Skeletal muscle cell (primary cell): ENCODE measurements at regions not wholly inside any gene's neighbourhood (a gene's known extent, or its start where the extent isn't known, plus 50 kb on each side); places are given as distances from the start of the nearest gene placed in this dataset.
"Not testable (repeated sequence)": the region's sequence is repeated elsewhere in the genome, so short reads cannot be mapped to it uniquely, and the experiment has no call there.

Experiments used
- DNase-seq: peaks from one replicate; pipeline ENCODE4 v3.0.0-alpha.2; 2010; ENCODE audit warnings: low read depth
- H3K4me3 ChIP-seq: 2 replicates; pipeline ENCODE4 v1.5.1; 2011; ENCODE audit warnings: low read depth, mild to moderate bottlenecking, control low read depth, low read length, moderate library complexity

DNA sequence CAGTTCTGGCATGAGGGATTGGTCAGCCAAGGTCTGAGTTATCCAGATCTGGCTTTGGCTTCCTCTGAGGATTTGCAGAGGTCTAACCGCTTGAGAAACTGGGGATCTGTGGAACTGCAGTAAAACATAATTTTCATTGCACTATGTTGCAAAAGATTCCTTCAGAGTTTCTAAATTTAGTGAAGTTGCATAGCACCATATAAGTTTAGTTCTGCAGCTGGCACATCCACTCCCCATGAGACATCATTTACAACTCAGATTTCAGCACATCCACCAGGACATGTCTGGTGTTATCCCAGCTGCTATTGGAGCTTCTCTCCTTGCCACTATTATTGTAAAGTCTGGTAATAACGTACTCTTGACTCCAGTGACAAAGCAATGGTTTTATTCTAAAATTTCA is 181.5 kb downstream of the CWF19L2 start:
- H3K4me3 ChIP-seq = no peak overlapping the region
- DNase-seq = peak; percentile 66

DNA sequence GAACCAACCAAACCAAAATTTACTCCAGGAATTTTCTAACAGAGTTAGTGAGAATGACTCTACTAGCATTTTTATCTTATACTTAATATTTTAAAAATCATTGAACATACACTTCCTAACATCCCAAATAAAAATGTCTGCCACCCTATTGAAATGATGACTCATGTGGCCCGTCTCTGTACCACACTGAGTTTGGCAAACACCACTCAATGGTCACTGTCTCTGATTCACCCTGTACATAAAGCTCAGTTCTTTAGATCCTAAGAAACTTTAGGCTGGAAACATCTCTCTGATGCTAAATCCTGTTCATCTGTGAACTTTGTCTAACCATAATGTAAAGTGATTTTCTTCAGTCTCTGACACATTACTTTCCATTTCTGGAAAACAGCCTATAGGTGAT is 182.0 kb downstream of the CWF19L2 start:
- H3K4me3 ChIP-seq = no peak overlapping the region
- DNase-seq = no peak

DNA sequence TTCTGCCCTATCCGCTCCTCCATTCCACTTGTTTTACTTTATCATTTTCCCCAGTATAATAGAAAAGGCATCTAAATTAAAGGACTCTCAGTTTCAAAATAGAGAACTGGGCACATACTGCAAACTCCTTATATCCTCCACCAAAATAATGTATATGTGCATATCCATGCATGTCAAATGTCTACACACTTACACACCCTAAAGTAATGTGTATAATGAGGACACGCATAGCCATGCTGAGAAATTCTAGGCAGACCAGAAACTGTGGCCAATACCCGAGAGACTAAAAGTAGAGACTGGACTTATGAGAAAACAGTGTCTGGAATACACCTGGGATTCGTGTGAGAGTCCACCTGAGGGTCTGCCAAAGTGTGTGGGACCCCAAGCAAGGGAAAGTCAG is 183.5 kb downstream of the CWF19L2 start:
- no peak for DNase-seq
- H3K4me3 ChIP-seq = no peak overlapping the region

DNA sequence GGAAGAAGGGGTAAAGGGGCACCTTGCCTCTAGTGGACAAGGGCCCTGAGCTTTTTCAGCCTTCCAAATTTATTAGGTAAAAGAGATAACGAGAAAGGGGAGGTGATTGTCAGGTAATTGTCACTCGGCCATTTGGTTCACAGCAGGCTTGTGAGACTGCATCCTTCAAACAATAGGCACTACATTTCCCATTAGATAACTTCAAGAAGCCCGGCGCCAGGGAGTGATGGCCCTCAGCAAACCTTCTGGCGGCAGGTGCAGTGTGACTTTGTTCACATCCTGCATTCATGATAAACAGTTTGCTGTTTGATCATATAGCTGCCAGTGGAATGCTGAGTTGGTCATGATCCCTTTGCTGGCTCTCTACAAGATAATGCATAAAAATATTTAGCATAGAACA is 185.1 kb downstream of the CWF19L2 start:
- no peak overlapping the region for H3K4me3 ChIP-seq
- DNase-seq = no peak

DNA sequence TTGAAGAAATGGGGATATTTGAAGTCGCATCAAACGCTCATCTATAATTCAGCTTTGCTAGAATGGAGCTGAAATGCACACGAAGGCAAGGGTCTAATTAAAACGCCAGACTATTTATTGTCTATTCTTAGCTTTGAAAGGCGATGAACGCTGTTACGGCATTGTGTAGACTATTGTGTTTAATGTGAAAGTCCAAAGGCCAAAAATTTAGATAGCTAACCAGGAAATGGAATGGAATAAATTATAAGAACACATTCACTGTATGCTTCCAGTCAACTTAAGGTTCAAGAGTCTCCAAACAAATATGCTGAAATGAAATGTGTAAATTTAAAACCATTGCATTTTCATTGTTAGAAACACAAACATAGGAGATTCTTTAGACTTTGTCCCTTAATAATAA is 186.2 kb downstream of the CWF19L2 start:
- no peak overlapping the region for H3K4me3 ChIP-seq
- no peak for DNase-seq

DNA sequence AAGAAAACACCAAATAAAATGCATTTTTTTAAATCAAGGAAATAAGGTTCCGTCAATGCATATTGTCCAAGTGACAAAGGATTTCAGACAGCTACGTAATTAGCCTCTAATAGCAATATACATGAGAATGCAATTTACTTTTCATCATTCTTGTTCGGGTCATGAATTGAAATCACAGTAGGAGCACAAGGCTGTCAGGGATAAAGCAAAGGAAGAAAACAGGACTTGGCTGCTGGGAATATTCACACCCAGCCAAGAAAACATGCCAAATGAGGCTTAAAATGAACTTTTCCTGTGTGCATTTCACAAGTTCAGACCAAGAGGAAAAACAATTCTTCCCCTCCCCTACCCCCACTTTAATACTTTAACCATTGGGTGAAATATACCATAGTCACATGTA is 188.6 kb downstream of the CWF19L2 start:
- H3K4me3 ChIP-seq = no peak overlapping the region
- no peak for DNase-seq

DNA sequence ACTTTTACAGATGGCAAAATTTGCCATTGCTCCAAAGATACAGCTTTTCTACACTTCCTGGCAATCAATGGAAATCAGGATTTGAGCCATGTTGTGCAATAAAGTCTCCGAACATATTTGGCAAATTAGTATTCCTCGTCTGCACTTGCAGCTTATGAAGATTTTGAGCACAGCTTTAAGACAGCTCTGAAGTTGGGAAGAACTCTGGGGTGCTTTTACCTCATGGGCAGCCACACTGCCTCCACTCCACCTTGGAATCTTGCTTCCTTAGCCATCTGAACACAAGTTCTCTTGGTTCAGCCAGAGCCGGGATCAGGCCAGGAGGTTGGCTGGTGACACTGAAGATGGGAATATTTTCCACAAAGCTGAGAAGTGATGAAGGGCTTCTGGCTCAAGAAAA is 191.2 kb downstream of the CWF19L2 start:
- DNase-seq = no peak
- H3K4me3 ChIP-seq = no peak overlapping the region

DNA sequence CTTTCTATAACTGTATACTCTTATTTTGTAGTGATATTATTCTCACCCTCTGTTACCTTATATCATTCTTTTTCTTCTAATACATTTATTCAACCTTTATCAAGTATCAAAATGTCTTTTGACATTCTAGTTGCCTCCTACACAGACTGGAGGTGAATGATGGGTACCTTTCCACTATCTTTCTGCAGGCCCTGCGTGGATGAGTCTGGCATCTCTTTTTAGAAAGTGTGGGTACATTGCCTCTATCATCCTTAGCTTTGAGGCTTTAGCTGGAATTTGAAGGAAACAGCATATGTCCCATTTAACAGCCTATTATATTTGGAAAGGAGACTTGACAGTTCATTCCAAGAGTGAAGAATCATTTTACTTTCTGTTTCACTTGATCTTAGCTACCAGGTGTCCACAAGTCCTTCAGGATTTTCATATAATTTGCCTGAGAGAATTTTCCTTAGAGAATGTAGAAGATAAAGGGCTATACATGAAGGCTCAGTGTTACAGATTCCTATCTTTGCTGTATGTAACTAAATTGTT is 192.0 kb downstream of the CWF19L2 start:
- no peak overlapping the region for H3K4me3 ChIP-seq
- DNase-seq = no peak

DNA sequence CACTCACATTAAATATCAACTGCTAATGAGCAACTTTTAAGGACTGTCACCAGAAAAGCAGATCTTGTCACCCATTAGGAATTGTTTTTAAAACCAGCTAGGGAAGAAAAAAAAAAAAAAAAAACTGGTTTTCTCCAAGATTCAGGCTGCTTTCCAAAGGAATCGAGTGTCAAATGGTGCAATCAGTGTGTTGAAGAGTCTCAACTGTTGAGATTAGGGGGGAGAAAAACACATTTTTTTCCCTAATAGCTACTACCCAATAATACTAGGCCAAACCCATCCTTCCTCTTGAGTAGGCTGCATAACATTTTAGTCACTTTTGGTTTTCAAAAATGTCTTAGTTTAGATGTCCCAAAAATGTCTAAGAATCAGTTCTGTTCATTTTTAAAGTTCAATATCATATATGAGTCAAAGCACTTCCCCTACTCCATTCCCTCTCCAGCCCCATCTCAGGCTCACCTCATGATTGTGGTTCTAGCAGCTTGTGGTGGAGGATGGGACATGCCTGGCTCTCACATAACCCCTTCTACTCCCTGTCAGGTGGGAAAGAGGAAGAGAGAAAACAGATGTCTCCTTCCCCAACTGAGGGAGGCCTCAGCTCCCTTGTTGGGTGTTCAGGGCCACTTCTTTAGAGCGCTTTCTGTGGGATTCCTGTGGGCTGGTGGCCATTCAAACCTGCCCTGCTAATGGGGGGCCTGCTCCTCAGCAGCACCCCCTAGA is 193.6 kb downstream of the CWF19L2 start:
- H3K4me3 ChIP-seq = no peak overlapping the region
- no peak for DNase-seq

DNA sequence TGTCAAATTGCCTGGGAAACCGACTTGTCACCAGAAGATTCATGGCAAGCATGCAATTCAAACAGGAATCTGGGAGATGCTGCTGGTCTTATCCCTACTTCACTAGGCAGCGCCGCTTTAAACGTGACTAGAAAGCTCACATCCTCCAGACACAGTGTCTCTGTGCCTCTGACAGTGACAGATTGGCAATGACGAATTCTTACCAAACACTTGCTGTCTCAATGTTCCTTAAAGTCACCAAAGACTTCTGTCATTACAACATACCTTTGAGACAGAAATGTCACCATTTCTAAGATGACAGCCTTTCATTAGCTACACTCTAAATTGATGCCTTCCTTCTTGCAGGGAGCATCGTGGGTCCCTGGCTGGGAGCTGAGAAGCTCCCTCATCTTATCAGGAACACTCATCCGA is 197.8 kb downstream of the CWF19L2 start:
- no peak for DNase-seq
- H3K4me3 ChIP-seq = no peak overlapping the region

DNA sequence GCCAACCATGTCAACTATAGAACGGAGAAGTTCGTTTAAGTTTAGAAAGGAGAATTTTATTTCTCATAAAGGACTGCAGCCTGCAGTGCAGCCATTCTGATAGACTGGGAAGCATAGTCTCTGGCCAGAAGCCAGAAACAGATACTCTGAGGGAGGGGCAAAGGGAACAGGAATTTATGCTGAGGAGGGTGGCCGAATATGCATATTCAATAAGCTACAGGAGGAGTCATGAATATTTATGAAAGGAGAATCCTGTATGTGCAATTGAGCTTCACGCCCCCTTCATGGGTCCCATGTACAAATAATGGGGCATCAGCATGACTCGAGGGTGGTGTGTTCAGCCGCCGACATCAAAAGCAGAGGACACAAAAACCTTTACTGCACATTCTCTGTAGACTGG is 199.9 kb downstream of the CWF19L2 start:
- no peak for DNase-seq
- H3K4me3 ChIP-seq = no peak overlapping the region

DNA sequence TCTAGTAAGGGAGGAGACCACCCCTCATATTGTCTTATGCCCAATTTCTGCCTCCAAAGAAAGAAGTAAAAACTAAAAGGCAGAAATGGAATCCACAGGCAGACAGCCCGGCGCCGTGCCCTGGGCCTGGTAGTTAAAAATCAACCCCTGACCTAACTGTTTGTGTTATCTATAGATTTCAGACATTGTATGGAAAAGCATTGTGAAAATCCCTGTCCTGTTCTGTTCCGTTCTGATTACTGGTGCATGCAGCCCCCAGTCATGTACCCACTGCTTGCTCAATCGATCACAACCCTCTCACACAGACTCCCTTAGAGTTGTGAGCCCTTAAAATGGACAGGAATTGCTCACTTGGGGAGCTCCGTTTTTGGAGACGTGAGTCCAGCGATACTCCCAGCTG is 204.0 kb downstream of the CWF19L2 start:
- not testable (repeated sequence) for DNase-seq

DNA sequence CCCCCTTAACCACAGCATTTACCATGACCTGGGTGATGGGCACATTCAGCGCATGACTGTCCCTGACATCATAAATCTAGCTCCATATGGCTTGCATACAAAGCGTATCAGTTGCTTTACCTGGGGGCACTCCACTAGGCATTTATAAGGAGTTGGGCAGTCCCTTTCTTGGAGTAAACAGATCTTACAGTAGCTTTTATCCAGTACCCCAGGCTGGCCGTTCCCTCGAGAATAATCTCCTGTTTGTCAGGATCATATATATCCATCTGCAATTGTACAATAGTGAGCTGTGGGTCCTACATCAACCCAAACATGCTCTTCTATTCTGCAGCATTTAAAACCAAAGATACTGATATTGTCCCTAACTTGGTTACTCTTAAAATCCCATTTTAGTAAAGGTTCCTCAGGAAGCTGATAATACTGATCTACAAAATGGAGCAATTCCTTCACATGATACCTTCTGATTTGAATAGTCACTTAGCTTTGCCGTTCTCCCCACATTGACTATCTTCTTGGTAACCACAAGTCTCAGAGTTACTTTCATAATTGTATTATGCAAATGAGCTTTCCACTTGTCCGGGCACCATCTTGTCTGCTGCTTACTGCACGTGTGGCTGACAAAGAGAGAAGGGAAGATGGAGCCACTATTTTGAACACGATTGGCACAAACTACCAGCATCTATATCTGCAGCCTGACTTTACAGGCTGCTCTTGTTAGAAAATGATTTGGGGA is 205.0 kb downstream of the CWF19L2 start:
- no peak overlapping the region for H3K4me3 ChIP-seq
- no peak for DNase-seq

More for the DNA sequence above, 204.0 kb downstream of the CWF19L2 start:
- not testable (repeated sequence) for H3K4me3 ChIP-seq

DNA sequence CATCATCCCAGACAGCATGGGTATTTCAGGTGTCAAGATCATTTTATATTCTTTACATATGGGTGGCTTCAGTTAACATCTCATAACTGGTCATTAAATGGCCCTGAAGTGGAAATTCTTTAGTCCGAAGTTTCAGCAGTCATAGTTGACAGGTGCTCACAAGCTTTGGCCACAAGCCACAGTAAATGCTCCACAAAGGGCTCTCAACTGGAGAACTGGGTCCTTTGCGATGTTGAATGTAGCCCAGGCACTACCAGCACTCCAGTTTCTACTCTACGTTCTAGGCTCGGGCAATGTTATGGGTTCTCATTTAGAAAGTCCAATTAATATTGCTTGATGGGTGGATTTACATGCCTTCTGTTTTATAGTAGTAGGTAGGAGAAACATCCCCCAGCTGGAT is 206.3 kb downstream of the CWF19L2 start:
- DNase-seq = no peak
- H3K4me3 ChIP-seq = no peak overlapping the region

DNA sequence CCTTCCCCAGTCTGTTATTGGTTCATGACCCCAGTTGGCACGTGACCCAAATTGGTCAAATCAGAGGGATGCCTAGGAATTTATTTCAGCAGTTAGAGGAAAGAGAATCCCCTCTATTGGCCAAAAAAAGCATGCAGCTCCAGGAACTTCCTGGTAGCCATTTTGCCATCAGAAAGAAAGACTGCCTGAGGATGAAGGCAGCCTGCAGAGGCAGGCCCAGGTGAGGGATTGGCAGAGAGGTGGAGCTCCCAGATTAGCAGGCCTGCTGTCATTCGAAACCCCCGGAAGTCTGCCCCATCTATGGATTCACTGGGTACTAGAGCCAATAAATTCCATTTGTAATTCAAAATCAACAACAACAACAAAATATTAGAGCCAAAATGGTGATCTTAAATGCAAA is 207.6 kb downstream of the CWF19L2 start:
- H3K4me3 ChIP-seq = no peak overlapping the region
- no peak for DNase-seq

DNA sequence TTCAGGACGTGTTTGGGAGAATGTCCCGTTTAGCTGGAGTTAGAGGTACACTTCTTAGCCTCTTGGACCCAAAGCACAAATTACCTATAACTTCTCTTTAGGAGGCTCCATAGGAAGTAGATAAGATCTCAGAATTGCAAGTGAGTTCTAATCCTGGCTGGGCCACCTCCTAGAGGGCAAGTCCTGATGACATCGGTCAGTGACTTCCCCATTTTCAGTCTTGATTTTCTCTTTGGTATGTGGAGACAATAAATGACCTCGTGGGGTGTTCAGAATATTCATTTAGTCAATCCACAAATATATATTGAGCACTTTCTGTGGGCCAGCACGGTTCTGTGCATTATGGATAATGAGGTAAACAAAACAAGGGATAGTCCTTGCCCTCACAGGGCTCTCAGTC is 208.6 kb downstream of the CWF19L2 start:
- DNase-seq = no peak
- no peak overlapping the region for H3K4me3 ChIP-seq

DNA sequence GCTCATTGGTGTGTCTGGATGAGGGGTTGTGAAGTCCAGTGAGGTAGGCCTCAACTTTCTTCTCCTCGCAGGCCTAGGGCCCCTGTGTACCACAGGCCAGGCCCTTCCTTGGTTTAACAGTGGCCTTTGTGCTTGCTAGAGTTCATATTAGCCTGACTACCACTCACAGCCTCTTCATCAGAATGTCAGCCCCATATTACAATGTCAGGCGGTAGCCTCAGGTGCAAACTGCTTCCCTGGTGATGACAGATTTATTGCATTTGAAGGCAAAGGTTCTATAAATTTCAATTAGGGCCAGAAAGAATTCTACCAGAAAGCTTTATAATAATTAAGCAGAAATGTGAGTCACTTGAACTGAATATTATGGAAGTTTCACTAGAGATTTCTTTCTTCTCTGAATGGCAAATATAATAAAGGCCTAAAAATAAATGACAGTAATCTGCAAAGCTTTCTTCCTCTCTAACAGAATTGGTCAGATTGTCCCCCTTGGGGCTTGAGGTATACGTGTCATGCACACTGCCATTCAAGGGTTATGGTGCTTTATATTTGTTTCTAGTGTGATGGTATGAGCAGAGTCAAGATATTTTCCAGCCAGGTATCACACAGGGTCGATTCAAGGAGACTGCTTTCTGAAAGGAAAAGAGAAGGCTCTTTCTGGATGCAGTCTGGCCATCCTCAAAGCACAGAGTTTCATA is 210.3 kb downstream of the CWF19L2 start:
- H3K4me3 ChIP-seq = no peak overlapping the region
- no peak for DNase-seq

DNA sequence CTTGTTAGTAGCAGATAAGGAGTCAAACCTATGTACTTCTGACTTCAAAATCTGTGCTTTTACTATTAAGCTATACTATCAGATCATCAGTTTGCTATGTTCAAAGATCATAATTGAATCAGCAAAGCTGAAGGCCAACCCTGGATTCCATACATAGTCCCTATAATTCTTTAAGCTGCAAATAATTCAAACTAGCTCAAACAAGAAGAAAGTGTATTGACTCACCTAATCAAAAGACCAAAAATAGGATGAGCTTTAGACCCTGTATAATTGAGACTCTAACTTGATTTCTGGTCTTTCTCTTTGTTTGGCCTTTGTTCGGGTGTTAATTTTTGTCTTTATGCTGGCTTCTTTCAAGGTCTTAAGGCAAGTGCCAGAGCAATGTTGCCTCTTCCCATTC is 213.7 kb downstream of the CWF19L2 start:
- DNase-seq = no peak
- no peak overlapping the region for H3K4me3 ChIP-seq

DNA sequence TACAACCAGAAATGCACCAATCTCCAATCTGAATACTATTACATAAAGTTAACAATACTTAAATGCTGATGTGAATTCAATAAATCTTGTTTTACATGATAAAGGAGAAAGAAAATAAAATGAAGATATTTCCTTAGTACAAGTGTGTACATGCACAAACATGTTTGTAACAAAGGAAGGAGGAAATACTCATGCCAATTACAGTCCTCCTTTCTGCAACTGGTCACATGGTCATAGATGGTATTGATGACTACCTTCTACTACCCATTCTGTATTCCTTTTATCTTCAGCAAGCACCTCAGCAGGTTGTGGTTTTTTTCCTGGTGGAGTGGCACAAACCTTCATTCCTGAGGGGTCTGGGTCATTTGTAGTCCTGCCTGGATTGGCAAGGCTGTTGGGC is 214.2 kb upstream of the GUCY1A2 start:
- DNase-seq = no peak

DNA sequence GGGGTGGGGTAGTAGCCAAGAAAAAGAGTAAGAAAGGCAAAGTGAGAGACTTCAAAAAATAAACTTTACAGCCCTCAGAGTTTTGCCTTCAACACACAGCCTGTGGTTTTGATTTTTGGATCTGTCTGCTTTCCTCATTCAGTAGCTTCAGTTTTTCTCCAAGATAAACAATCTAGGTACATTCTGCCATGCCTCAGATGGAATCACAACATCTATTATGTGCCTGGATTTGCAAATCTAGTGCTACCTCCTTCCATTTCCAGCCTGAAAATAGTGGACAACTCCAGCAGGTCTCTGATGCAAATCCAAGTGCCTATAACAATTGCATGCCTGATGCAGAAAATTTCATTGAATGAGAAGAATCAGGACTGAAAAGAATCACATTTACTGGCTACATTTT is 206.6 kb upstream of the GUCY1A2 start:
- no peak for DNase-seq
- no peak overlapping the region for H3K4me3 ChIP-seq

More for the DNA sequence above, 214.2 kb upstream of the GUCY1A2 start:
- no peak overlapping the region for H3K4me3 ChIP-seq
